ENCODE measurements at regions not wholly inside any gene's neighbourhood (a gene's known extent, or its start where the extent isn't known, plus 50 kb on each side); places are given as distances from the start of the nearest gene placed in this dataset.
A peak's percentile ranks its signal among the peaks of the same experiment; 100 is the strongest.

- H3K4me2 ChIP-seq (ENCODE audit: insufficient read depth in 1 of 2, low read depth in 2 of 2, low read length in 2 of 2) = no peak overlapping the region
- no peaks in the 10 kb centered on the region for H3K36me3 ChIP-seq (ENCODE audit: control insufficient read depth in 2 of 4, insufficient read depth in 4 of 4, low read length in 3 of 4)
- peaks cover 0 to 11% (median 9%) of the 10 kb centered on the region in 4 experiments; a peak in 4 of 7 replicates for H3K27me3 ChIP-seq (replicated peaks in 1 of 4; ENCODE audit: control insufficient read depth in 3 of 4, extremely low read depth in 1 of 4, insufficient read depth in 3 of 4, low read length in 3 of 4)
- no peak overlapping the region for H3K27ac ChIP-seq (ENCODE audit: low read depth, low read length)
- H4K5ac ChIP-seq (ENCODE audit: insufficient read length, low read depth, low read length) = no peak overlapping the region
- ChIA-PET POLR2A (ENCODE audit: partially characterized antibody) (no interaction called here), CTCF (ENCODE audit: partially characterized antibody) (interaction anchor here (0.7 to 3.1 kb wide), 15 partner anchors 9 to 331 kb away, joined by 3 to 18 read pairs (median 4); no protein-coding TSS in a partner anchor)
- no peak overlapping the region for H3K4ac ChIP-seq (replicated peaks; ENCODE audit: insufficient read length, low read depth, low read length)
- H4K8ac ChIP-seq (ENCODE audit: extremely low read depth, insufficient read depth, low read length) = no peak overlapping the region
- no peaks in the 10 kb centered on the region for H3K9me3 ChIP-seq (ENCODE audit: insufficient read depth in 2 of 2, low read depth in 1 of 2, low read length in 1 of 2)
- H2BK15ac ChIP-seq (ENCODE audit: low read length) = peak overlapping the region; percentile 85; the same call in 1 of the 2 replicates
- H3K14ac ChIP-seq (ENCODE audit: insufficient read length) = no peak overlapping the region
- no peak overlapping the region for H3K4me3 ChIP-seq (ENCODE audit: extremely low read depth in 1 of 4, insufficient read depth in 2 of 4, low read depth in 3 of 4, low read length in 4 of 4)
- H3K56ac ChIP-seq (replicated peaks; ENCODE audit: insufficient read length, low read depth, low read length) = no peak overlapping the region
- H2AK5ac ChIP-seq (ENCODE audit: low read depth, low read length) = no peak overlapping the region
- H3K4me1 ChIP-seq (replicated peaks in 1 of 4; ENCODE audit: control insufficient read depth in 3 of 4, insufficient read depth in 4 of 4, low read length in 3 of 4) = peaks cover 7 to 19% (median 13%) of the 10 kb centered on the region in 4 experiments
- H3K23me2 ChIP-seq (ENCODE audit: low read depth, low read length) = no peaks in the 10 kb centered on the region; the same call in 1 of the 2 replicates
- FAIRE-seq = no peak
- H2BK120ac ChIP-seq (replicated peaks; ENCODE audit: low read depth, low read length) = no peak overlapping the region
- no peak overlapping the region for H3K18ac ChIP-seq (ENCODE audit: extremely low read depth, low read length)
- no peaks in the 10 kb centered on the region for H3K79me2 ChIP-seq (ENCODE audit: control insufficient read depth in 1 of 2, insufficient read depth in 2 of 2, low read length in 2 of 2)
- no peaks in the 10 kb centered on the region for H3K79me1 ChIP-seq (ENCODE audit: low read depth, low read length)
- peak overlapping the region; percentile 29 for H2BK12ac ChIP-seq (ENCODE audit: low read depth, low read length)
- H4K20me1 ChIP-seq (replicated peaks in 1 of 2; ENCODE audit: control insufficient read depth in 1 of 2, insufficient read depth in 2 of 2, low read length in 2 of 2) = peaks cover 0 to 3% of the 10 kb centered on the region in 2 experiments
- 88% methylated on average over 7 of the region's 7 CpGs; no CpG with 5 or more reads in 1 of the 2 experiments for WGBS, 2 experiments (ENCODE audit: extremely low coverage in 1 of 2, insufficient coverage in 1 of 2, insufficient read length in 1 of 2, insufficient replicate concordance in 2 of 2, low coverage in 1 of 2, low lambda C conversion rate in 2 of 2, missing lambda C conversion rate in 1 of 2)
- H2BK5ac ChIP-seq (ENCODE audit: low read depth, low read length) = peak overlapping the region; percentile 29; the same call in 1 of the 2 replicates
- H2BK20ac ChIP-seq (ENCODE audit: low read length) = peak overlapping the region; percentile 40; the same call in 1 of the 2 replicates
- no peak overlapping the region for H4K91ac ChIP-seq (replicated peaks; ENCODE audit: insufficient read length, low read length)
- H3K23ac ChIP-seq (ENCODE audit: insufficient read length) = no peak overlapping the region
- no peak for DNase-seq (ENCODE audit: low read depth in 1 of 2, low spot score in 2 of 2)
- no peak overlapping the region for H2AFZ ChIP-seq (ENCODE audit: low read length)
- H3K9ac ChIP-seq (replicated peaks in 1 of 4; ENCODE audit: extremely low read depth in 1 of 4, low read depth in 3 of 4, low read length in 3 of 4) = no peak overlapping the region
- TF ChIP-seq RNF2 (IDR thresholded peaks at IDR 0.05; ENCODE audit: borderline replicate concordance, low read depth, low read length, missing control alignments, poor library complexity, severe bottlenecking) (no peak), TAF1 (IDR thresholded peaks at IDR 0.05; ENCODE audit: low read depth, low read length) (no peak), TBP (IDR thresholded peaks at IDR 0.05; ENCODE audit: low read depth, low read length) (no peak), SP1 (IDR thresholded peaks at IDR 0.05; ENCODE audit: low read depth, low read length) (no peak), BCL11A (IDR thresholded peaks at IDR 0.05; ENCODE audit: low read depth in 2 of 2, low read length in 2 of 2) (no peak), SP2 (IDR thresholded peaks at IDR 0.05; ENCODE audit: low read length) (no peak), RXRA (IDR thresholded peaks at IDR 0.05; ENCODE audit: insufficient read depth, low read depth, low read length) (no peak), CREB1 (IDR thresholded peaks at IDR 0.05) (no peak), ASH2L (IDR thresholded peaks at IDR 0.05; ENCODE audit: low read length) (no peak), EP300 (IDR thresholded peaks at IDR 0.05; ENCODE audit: borderline replicate concordance in 1 of 2, low read depth in 2 of 2, low read length in 2 of 2) (no peak), CHD1 (IDR thresholded peaks at IDR 0.05; ENCODE audit: low read depth, low read length) (no peak), MAX (IDR thresholded peaks at IDR 0.05) (no peak), GTF2F1 (IDR thresholded peaks at IDR 0.05; ENCODE audit: borderline replicate concordance, low read depth, low read length) (no peak), YY1 (IDR thresholded peaks at IDR 0.05; ENCODE audit: low read depth, low read length) (no peak), KDM1A (IDR thresholded peaks at IDR 0.05; ENCODE audit: borderline replicate concordance, low read length) (no peak)
Measured at GRCh38 chr3:72586694-72587093, 261.6 kb downstream of the SHQ1 start.

Measured in H1 (cell line).